ENCODE measurements at regions not wholly inside any gene's neighbourhood (a gene's known extent, or its start where the extent isn't known, plus 50 kb on each side); places are given as distances from the start of the nearest gene placed in this dataset.

DNA sequence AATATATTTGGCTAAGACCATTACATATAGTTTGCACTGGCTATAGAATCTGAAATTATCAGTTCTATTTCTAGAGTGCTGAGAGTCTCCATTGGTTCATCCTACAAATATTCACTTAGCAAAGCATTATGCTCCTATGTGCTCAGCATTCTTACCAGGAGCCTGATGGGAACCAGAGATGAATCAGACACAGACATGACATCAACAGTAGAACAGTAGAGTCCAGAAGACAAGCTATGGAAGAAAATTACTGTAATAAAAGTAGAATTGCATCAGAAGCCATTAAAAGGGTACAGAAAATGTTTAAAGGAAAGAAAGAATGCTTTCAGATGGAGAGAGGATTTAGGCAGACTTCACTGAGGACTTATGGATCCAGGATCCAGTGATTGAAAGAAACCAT is 271.7 kb upstream of the SNX7 start:
- Mint-ChIP-seq H3K4me3 (no peak overlapping the region), H3K9me3 (no peaks in the 10 kb centered on the region), H3K27ac (no peak overlapping the region), H3K27me3 (ENCODE audit: low read depth) (no peaks in the 10 kb centered on the region), H3K36me3 (no peaks in the 10 kb centered on the region), H3K4me1 (peaks cover 17% of the 10 kb centered on the region)
- TF ChIP-seq, protein P1, sequence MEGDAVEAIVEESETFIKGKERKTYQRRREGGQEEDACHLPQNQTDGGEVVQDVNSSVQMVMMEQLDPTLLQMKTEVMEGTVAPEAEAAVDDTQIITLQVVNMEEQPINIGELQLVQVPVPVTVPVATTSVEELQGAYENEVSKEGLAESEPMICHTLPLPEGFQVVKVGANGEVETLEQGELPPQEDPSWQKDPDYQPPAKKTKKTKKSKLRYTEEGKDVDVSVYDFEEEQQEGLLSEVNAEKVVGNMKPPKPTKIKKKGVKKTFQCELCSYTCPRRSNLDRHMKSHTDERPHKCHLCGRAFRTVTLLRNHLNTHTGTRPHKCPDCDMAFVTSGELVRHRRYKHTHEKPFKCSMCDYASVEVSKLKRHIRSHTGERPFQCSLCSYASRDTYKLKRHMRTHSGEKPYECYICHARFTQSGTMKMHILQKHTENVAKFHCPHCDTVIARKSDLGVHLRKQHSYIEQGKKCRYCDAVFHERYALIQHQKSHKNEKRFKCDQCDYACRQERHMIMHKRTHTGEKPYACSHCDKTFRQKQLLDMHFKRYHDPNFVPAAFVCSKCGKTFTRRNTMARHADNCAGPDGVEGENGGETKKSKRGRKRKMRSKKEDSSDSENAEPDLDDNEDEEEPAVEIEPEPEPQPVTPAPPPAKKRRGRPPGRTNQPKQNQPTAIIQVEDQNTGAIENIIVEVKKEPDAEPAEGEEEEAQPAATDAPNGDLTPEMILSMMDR (IDR thresholded peaks at IDR 0.05; ENCODE audit: unreplicated experiment), result no peak
- no peak for DNase-seq (ENCODE audit: low spot score in 2 of 2, unreplicated experiment in 2 of 2)

DNA sequence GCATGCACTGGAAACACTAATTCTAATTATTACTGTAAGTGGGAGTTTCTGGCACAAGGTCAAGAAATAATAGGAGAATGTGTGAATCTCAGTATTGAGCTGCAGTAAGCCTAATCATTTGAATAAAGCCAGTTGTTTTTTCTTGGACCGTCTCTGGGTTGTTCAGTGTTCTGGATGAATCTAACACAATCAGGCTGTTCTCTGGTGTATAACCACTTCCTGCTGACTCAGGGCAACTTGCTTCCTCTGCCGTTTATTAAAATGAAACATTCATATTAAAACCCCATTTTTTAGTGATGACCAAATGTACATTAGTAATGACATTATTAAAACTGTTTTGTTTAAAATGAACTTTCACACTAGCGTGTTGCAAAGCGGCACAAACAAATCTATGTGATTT is 273.1 kb upstream of the SNX7 start:
- TF ChIP-seq, protein P1 (IDR thresholded peaks at IDR 0.05; ENCODE audit: unreplicated experiment), result no peak
- Mint-ChIP-seq H3K4me1 (peaks cover 22% of the 10 kb centered on the region), H3K4me3 (no peak overlapping the region), H3K9me3 (no peaks in the 10 kb centered on the region), H3K27me3 (ENCODE audit: low read depth) (no peaks in the 10 kb centered on the region), H3K36me3 (no peaks in the 10 kb centered on the region), H3K27ac (no peak overlapping the region)
- no peak for DNase-seq (ENCODE audit: low spot score in 2 of 2, unreplicated experiment in 2 of 2)

DNA sequence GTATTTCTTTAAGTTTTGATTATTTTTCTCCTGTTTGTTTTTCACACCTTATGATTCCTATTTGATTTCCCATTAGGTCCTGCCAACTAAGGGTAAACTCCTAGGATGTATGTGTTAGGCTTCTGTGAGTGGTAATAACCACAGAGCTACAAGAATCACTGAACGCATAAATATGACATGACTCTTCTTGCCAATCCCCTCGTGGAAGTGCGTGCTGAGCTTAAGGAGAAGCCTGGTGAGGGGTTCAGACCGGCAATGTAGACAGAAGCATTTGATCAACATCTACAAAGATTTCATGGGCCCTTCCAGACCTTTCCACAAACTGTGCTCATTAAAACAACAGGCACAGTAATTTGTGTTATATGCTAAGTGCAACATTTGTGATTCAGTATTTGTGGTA is 273.8 kb upstream of the SNX7 start:
- H3K36me3 Mint-ChIP-seq, result no peaks in the 10 kb centered on the region
- TF ChIP-seq, protein P1 (IDR thresholded peaks at IDR 0.05; ENCODE audit: unreplicated experiment), result no peak
- H3K9me3 Mint-ChIP-seq, result no peaks in the 10 kb centered on the region
- H3K27me3 Mint-ChIP-seq (ENCODE audit: low read depth), result no peaks in the 10 kb centered on the region
- no peak overlapping the region for H3K4me3 Mint-ChIP-seq
- no peak for DNase-seq (ENCODE audit: low spot score in 2 of 2, unreplicated experiment in 2 of 2)
- no peak overlapping the region for H3K27ac Mint-ChIP-seq
- peaks cover 22% of the 10 kb centered on the region for H3K4me1 Mint-ChIP-seq

DNA sequence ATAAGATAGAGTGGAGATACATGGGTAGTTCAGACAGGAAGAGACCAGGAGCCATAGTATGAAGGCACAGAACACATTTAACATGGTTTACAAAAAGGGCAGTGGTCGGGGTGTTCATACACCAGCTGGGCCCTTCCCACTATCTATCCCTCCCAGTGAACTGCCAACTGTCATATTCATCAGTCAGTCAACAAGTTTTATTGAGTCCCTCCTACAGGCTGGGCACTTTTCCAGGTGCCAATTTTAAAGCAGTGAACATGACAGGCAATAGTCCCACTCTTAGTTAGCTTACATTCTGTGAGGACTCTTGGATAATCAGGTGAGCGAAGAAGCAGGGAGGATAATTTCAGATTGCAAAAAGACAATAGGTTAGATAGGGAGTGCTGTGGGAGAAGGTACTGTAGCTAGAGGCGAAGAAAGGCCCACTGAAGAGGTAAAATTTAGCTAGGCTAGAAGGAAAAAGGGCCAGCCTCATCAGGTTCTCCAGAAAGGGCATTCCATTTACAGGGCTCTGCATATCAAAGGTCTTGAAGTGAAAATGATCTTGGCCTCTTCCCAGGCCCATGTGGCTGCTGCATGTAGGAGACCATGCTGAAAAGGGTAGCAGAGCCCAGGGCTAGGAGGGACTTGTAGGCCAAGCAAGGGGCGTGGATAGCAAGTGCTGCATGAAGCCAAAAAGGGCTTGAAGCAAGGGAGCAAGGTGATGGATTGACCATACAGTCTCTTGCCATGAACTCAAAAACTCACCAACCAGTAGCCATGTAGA is 274.7 kb upstream of the SNX7 start:
- no peaks in the 10 kb centered on the region for H3K36me3 Mint-ChIP-seq
- DNase-seq (ENCODE audit: low spot score in 2 of 2, unreplicated experiment in 2 of 2), result no peak
- H3K27ac Mint-ChIP-seq, result no peak overlapping the region
- H3K9me3 Mint-ChIP-seq, result no peaks in the 10 kb centered on the region
- H3K27me3 Mint-ChIP-seq (ENCODE audit: low read depth), result no peaks in the 10 kb centered on the region
- no peak overlapping the region for H3K4me3 Mint-ChIP-seq
- peaks cover 22% of the 10 kb centered on the region for H3K4me1 Mint-ChIP-seq
- TF ChIP-seq, protein P1 (IDR thresholded peaks at IDR 0.05; ENCODE audit: unreplicated experiment), result no peak

DNA sequence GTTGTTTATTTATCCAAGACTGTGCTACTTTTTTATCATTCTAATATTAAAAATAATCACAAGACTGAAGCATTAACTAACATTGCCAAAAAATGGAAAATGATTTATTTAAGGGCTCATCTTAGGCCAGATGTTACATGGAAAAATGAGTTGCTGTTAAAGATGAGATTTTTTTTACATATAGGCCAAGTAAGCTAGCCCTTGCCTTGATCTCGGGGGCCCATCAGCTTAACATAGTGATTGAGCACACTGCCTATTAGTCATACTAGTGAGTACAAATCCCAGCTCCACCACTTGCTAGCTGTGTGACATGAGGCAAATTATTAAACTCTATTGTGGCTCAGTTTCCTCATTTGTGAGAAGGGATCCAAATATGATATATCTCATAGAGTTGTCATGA is 275.9 kb upstream of the SNX7 start:
- H3K4me3 Mint-ChIP-seq, result no peak overlapping the region
- H3K27ac Mint-ChIP-seq, result no peak overlapping the region
- H3K27me3 Mint-ChIP-seq (ENCODE audit: low read depth), result no peaks in the 10 kb centered on the region
- TF ChIP-seq, protein P1 (IDR thresholded peaks at IDR 0.05; ENCODE audit: unreplicated experiment), result no peak
- DNase-seq (ENCODE audit: low spot score in 2 of 2, unreplicated experiment in 2 of 2), result no peak
- no peaks in the 10 kb centered on the region for H3K9me3 Mint-ChIP-seq
- no peaks in the 10 kb centered on the region for H3K36me3 Mint-ChIP-seq
- H3K4me1 Mint-ChIP-seq, result peaks cover 22% of the 10 kb centered on the region

All from mesothelial cell of epicardium (in vitro differentiated cells).